ENCODE measurements at regions not wholly inside any gene's neighbourhood (a gene's known extent, or its start where the extent isn't known, plus 50 kb on each side); places are given as distances from the start of the nearest gene placed in this dataset.

GRCh38 chr11:95652002-95652472 is 137.5 kb downstream of the FAM76B start:
- Histone ChIP-seq H4K91ac (replicated peaks; ENCODE audit: insufficient read length, low read length) (no peak overlapping the region), H4K8ac (ENCODE audit: extremely low read depth, insufficient read depth, low read length) (no peak overlapping the region), H4K20me1 (replicated peaks in 1 of 2; ENCODE audit: control insufficient read depth in 1 of 2, insufficient read depth in 2 of 2, low read length in 2 of 2) (no peaks in the 10 kb centered on the region), H2BK20ac (ENCODE audit: low read length) (no peak overlapping the region), H3K14ac (ENCODE audit: insufficient read length) (no peak overlapping the region), H3K4me3 (ENCODE audit: extremely low read depth in 1 of 4, insufficient read depth in 2 of 4, low read depth in 3 of 4, low read length in 4 of 4) (no peak overlapping the region), H4K5ac (ENCODE audit: insufficient read length, low read depth, low read length) (no peak overlapping the region), H3K27me3 (replicated peaks in 1 of 4; ENCODE audit: control insufficient read depth in 3 of 4, extremely low read depth in 1 of 4, insufficient read depth in 3 of 4, low read length in 3 of 4) (peaks cover 0 to 1% (median 0%) of the 10 kb centered on the region in 4 experiments; a peak in 1 of 7 replicates), H2AFZ (ENCODE audit: low read length) (no peak overlapping the region), H3K9ac (replicated peaks in 1 of 4; ENCODE audit: extremely low read depth in 1 of 4, low read depth in 3 of 4, low read length in 3 of 4) (no peak overlapping the region), H3K79me1 (ENCODE audit: low read depth, low read length) (no peaks in the 10 kb centered on the region), H3K4me1 (replicated peaks in 1 of 4; ENCODE audit: control insufficient read depth in 3 of 4, insufficient read depth in 4 of 4, low read length in 3 of 4) (no peaks in the 10 kb centered on the region), H3K18ac (ENCODE audit: extremely low read depth, low read length) (no peak overlapping the region), H3K4ac (replicated peaks; ENCODE audit: insufficient read length, low read depth, low read length) (no peak overlapping the region), H3K23me2 (ENCODE audit: low read depth, low read length) (no peaks in the 10 kb centered on the region), H3K9me3 (ENCODE audit: insufficient read depth in 2 of 2, low read depth in 1 of 2, low read length in 1 of 2) (no peaks in the 10 kb centered on the region), H2BK12ac (ENCODE audit: low read depth, low read length) (no peak overlapping the region), H3K23ac (ENCODE audit: insufficient read length) (no peak overlapping the region), H2BK15ac (ENCODE audit: low read length) (no peak overlapping the region), H3K4me2 (ENCODE audit: insufficient read depth in 1 of 2, low read depth in 2 of 2, low read length in 2 of 2) (no peak overlapping the region), H3K56ac (replicated peaks; ENCODE audit: insufficient read length, low read depth, low read length) (no peak overlapping the region), H3K36me3 (ENCODE audit: control insufficient read depth in 2 of 4, insufficient read depth in 4 of 4, low read length in 3 of 4) (no peaks in the 10 kb centered on the region), H2AK5ac (ENCODE audit: low read depth, low read length) (no peak overlapping the region), H3K27ac (ENCODE audit: low read depth, low read length) (no peak overlapping the region), H2BK120ac (replicated peaks; ENCODE audit: low read depth, low read length) (no peak overlapping the region), H3K79me2 (ENCODE audit: control insufficient read depth in 1 of 2, insufficient read depth in 2 of 2, low read length in 2 of 2) (no peaks in the 10 kb centered on the region), H2BK5ac (ENCODE audit: low read depth, low read length) (no peak overlapping the region)
- DNase-seq (ENCODE audit: low read depth in 1 of 2, low spot score in 2 of 2) = no peak
- 94% methylated on average over 3 of the region's 3 CpGs; no CpG with 5 or more reads in 1 of the 2 experiments for WGBS, 2 experiments (ENCODE audit: extremely low coverage in 1 of 2, insufficient coverage in 1 of 2, insufficient read length in 1 of 2, insufficient replicate concordance in 2 of 2, low coverage in 1 of 2, low lambda C conversion rate in 2 of 2, missing lambda C conversion rate in 1 of 2)
- CTCF ChIA-PET (ENCODE audit: partially characterized antibody) = interaction anchor here (0.5 kb wide), 1 partner anchor 464 kb away, joined by 3 read pairs; no protein-coding TSS in a partner anchor
- POLR2A ChIA-PET (ENCODE audit: partially characterized antibody) = no interaction called here
- no peak for FAIRE-seq
- TF ChIP-seq TCF12 (IDR thresholded peaks at IDR 0.05; ENCODE audit: low read depth, low read length) (no peak), SAP30 (IDR thresholded peaks at IDR 0.05; ENCODE audit: insufficient read depth, insufficient replicate concordance, low read length) (no peak), POU5F1 (IDR thresholded peaks at IDR 0.05; ENCODE audit: low read depth, low read length) (no peak), CHD2 (IDR thresholded peaks at IDR 0.05; ENCODE audit: low read length) (no peak), SIN3A (conservative IDR thresholded peaks at IDR 0.05 in 1 of 2, IDR thresholded peaks at IDR 0.05 in 1 of 2; ENCODE audit: low read depth in 1 of 2, low read length in 2 of 2) (no peak), BRCA1 (IDR thresholded peaks at IDR 0.05; ENCODE audit: low read depth, low read length) (no peak), EGR1 (IDR thresholded peaks at IDR 0.05; ENCODE audit: borderline replicate concordance, low read depth, low read length) (no peak), SUZ12 (IDR thresholded peaks at IDR 0.05; ENCODE audit: low read length) (no peak), POLR2A (IDR thresholded peaks at IDR 0.05; ENCODE audit: control extremely low read depth in 1 of 2, low read depth in 2 of 2, low read length in 2 of 2) (no peak), HDAC2 (IDR thresholded peaks at IDR 0.05; ENCODE audit: borderline replicate concordance in 1 of 2, low read depth in 2 of 2, low read length in 2 of 2) (no peak), ZNF274 (IDR thresholded peaks at IDR 0.05; ENCODE audit: borderline replicate concordance, extremely low read depth, low read length) (no peak), EP300 (IDR thresholded peaks at IDR 0.05; ENCODE audit: borderline replicate concordance in 1 of 2, low read depth in 2 of 2, low read length in 2 of 2) (no peak), GABPA (IDR thresholded peaks at IDR 0.05; ENCODE audit: borderline replicate concordance, insufficient read depth, low read length) (no peak)
- TF ChIP-seq, protein P1, sequence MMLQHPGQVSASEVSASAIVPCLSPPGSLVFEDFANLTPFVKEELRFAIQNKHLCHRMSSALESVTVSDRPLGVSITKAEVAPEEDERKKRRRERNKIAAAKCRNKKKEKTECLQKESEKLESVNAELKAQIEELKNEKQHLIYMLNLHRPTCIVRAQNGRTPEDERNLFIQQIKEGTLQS (IDR thresholded peaks at IDR 0.05; ENCODE audit: insufficient read depth, low read depth, low read length) = no peak
